Mesodermal cell (in vitro differentiated cells): ENCODE measurements at regions not wholly inside any gene's neighbourhood (a gene's known extent, or its start where the extent isn't known, plus 50 kb on each side); places are given as distances from the start of the nearest gene placed in this dataset.

Experiments
- H3K27ac ChIP-seq: 2 replicates; pipeline ENCODE4 v1.7.0; 2013; ENCODE audit warnings: mild to moderate bottlenecking, low read depth, low read length, moderate library complexity; ENCODE audit not compliant: severe bottlenecking
- H3K36me3 ChIP-seq: 2 replicates; pipeline ENCODE4 v1.7.1; 2013; ENCODE audit warnings: mild to moderate bottlenecking, low read length, moderate library complexity; ENCODE audit not compliant: control insufficient read depth, insufficient read depth
- H3K4me1 ChIP-seq: one replicate; pipeline ENCODE4 v1.7.1; 2013; ENCODE audit warnings: mild to moderate bottlenecking, low read length; ENCODE audit not compliant: insufficient read depth, control insufficient read depth, poor library complexity, severe bottlenecking
- H3K4me3 ChIP-seq: 2 replicates; pipeline ENCODE4 v1.7.0; 2013; ENCODE audit warnings: low read length, control low read depth, mild to moderate bottlenecking; ENCODE audit not compliant: insufficient read depth, poor library complexity, severe bottlenecking; ENCODE audit errors: extremely low read depth
- H3K9me3 ChIP-seq: 2 replicates; pipeline ENCODE4 v1.7.1; 2013; ENCODE audit warnings: mild to moderate bottlenecking, low read length, moderate library complexity; ENCODE audit not compliant: control insufficient read depth
- WGBS, 2 experiments: methylation state at CpG; one replicate each; pipeline ENCODE4 v1.1.5; 2013; ENCODE audit warnings: missing lambda C conversion rate in 2 of 2; ENCODE audit not compliant: insufficient coverage in 2 of 2; 5-methylcytosine and 5-hydroxymethylcytosine counted together

- no peaks in the 10 kb centered on the region for H3K9me3 ChIP-seq
- no peaks in the 10 kb centered on the region for H3K4me1 ChIP-seq
- H3K27ac ChIP-seq, result no peak overlapping the region
- H3K36me3 ChIP-seq, result no peaks in the 10 kb centered on the region
- no peak overlapping the region for H3K4me3 ChIP-seq
Measured at GRCh38 chr5:28737222-28737621, 1698.8 kb upstream of the CDH9 start.

- Histone ChIP-seq H3K27ac (no peak overlapping the region), H3K4me1 (no peaks in the 10 kb centered on the region), H3K4me3 (no peak overlapping the region), H3K9me3 (no peaks in the 10 kb centered on the region), H3K36me3 (no peaks in the 10 kb centered on the region)
- WGBS, 2 experiments, result 86 to 100% methylated on average over 1 of the region's 3 CpGs
Measured at GRCh38 chr5:28734396-28734795, 1696.0 kb upstream of the CDH9 start.

- no peaks in the 10 kb centered on the region for H3K9me3 ChIP-seq
- H3K36me3 ChIP-seq, result no peaks in the 10 kb centered on the region
- no peaks in the 10 kb centered on the region for H3K4me1 ChIP-seq
- H3K27ac ChIP-seq, result no peak overlapping the region
- no peak overlapping the region for H3K4me3 ChIP-seq
- no CpG with 5 or more reads among the region's 1 CpG for WGBS, 2 experiments
Measured at GRCh38 chr5:28729067-28729466, 1690.7 kb upstream of the CDH9 start.

- Histone ChIP-seq H3K36me3 (no peaks in the 10 kb centered on the region), H3K4me3 (no peak overlapping the region), H3K9me3 (no peaks in the 10 kb centered on the region), H3K27ac (no peak overlapping the region), H3K4me1 (no peaks in the 10 kb centered on the region)
- WGBS, 2 experiments, result 90% methylated on average over 2 of the region's 2 CpGs; no CpG with 5 or more reads in 1 of the 2 experiments
Measured at GRCh38 chr5:28726815-28727214, 1688.4 kb upstream of the CDH9 start.

GRCh38 chr5:28725001-28725400, 1686.6 kb upstream of the CDH9 start:
- no peak overlapping the region for H3K4me3 ChIP-seq
- no peaks in the 10 kb centered on the region for H3K4me1 ChIP-seq
- H3K27ac ChIP-seq, result no peak overlapping the region
- H3K36me3 ChIP-seq, result no peaks in the 10 kb centered on the region
- 88% methylated on average over 1 of the region's 3 CpGs; no CpG with 5 or more reads in 1 of the 2 experiments for WGBS, 2 experiments
- no peaks in the 10 kb centered on the region for H3K9me3 ChIP-seq

- H3K4me3 ChIP-seq, result no peak overlapping the region
- no peaks in the 10 kb centered on the region for H3K36me3 ChIP-seq
- H3K9me3 ChIP-seq, result no peaks in the 10 kb centered on the region
- no peaks in the 10 kb centered on the region for H3K4me1 ChIP-seq
- no peak overlapping the region for H3K27ac ChIP-seq
- no CpG with 5 or more reads among the region's 4 CpGs for WGBS, 2 experiments
Measured at GRCh38 chr5:28714907-28715698, 1676.7 kb upstream of the CDH9 start.

- Histone ChIP-seq H3K4me3 (no peak overlapping the region), H3K4me1 (no peaks in the 10 kb centered on the region), H3K27ac (no peak overlapping the region), H3K9me3 (no peaks in the 10 kb centered on the region), H3K36me3 (no peaks in the 10 kb centered on the region)
Measured at GRCh38 chr5:28710360-28710759, 1672.0 kb upstream of the CDH9 start.

GRCh38 chr5:28708472-28708871, 1670.1 kb upstream of the CDH9 start:
- Histone ChIP-seq H3K9me3 (no peaks in the 10 kb centered on the region), H3K4me3 (no peak overlapping the region), H3K36me3 (no peaks in the 10 kb centered on the region), H3K4me1 (no peaks in the 10 kb centered on the region), H3K27ac (no peak overlapping the region)
- 93 to 94% methylated on average over 2 to 3 of the region's 5 CpGs for WGBS, 2 experiments

- no peak overlapping the region for H3K4me3 ChIP-seq
- no peaks in the 10 kb centered on the region for H3K4me1 ChIP-seq
Measured at GRCh38 chr5:28707706-28708105, 1669.3 kb upstream of the CDH9 start.

GRCh38 chr5:28703651-28704260, 1665.4 kb upstream of the CDH9 start:
- WGBS, 2 experiments, result 70 to 71% methylated on average over 1 of the region's 1 CpG
- Histone ChIP-seq H3K27ac (no peak overlapping the region), H3K36me3 (no peaks in the 10 kb centered on the region), H3K9me3 (no peaks in the 10 kb centered on the region), H3K4me3 (no peak overlapping the region), H3K4me1 (no peaks in the 10 kb centered on the region)

More at GRCh38 chr5:28707706-28708105, 1669.3 kb upstream of the CDH9 start:
- no peaks in the 10 kb centered on the region for H3K9me3 ChIP-seq
- no peak overlapping the region for H3K27ac ChIP-seq
- no peaks in the 10 kb centered on the region for H3K36me3 ChIP-seq

GRCh38 chr5:28691526-28691925, 1653.1 kb upstream of the CDH9 start:
- Histone ChIP-seq H3K27ac (no peak overlapping the region), H3K9me3 (no peaks in the 10 kb centered on the region), H3K36me3 (no peaks in the 10 kb centered on the region), H3K4me1 (no peaks in the 10 kb centered on the region), H3K4me3 (no peak overlapping the region)
